Body of pancreas (tissue), 4 donors: ENCODE measurements at regions not wholly inside any gene's neighbourhood (a gene's known extent, or its start where the extent isn't known, plus 50 kb on each side); places are given as distances from the start of the nearest gene placed in this dataset.

Experiments
- POLR2A ChIP-seq, 3 donors: fragments of 450-650 bp; IDR thresholded peaks; one replicate each; pipeline ENCODE4 v1.6.1; 2016; ENCODE audit warnings: antibody characterized with exemption in 3 of 3, mild to moderate bottlenecking in 2 of 3
- TF ChIP-seq, protein P1 (sequence below), 7 experiments: fragments of 450-650 bp in 4 of 7; fragments of 200-600 bp in 3 of 7; sonication (generic) in 3 of 7; IDR thresholded peaks; one replicate each; pipeline ENCODE4 v1.5.1; 2016 to 2019; ENCODE audit warnings: antibody characterized with exemption in 7 of 7

DNA sequence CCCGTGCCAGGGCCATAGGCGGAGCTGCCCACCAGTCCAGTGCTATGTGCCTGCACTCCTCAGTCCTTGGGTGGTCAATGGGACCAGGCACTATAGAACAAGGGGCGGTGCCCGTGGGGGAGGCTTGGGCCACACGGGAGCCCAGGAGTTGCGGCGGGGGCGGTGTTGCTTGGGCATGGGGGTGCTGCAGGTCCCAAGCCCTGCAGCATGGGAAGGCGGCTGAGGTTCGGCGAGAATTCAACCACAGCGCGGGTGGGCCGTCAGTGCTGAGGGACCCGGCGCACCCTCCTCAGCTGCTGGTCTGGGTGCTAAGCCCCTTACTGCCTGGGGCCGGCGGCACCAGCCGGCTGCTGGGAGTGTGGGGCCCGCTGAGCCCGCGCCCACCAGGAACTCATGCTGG is 242.2 kb upstream of the SGCG start:
- TF ChIP-seq, protein P1, sequence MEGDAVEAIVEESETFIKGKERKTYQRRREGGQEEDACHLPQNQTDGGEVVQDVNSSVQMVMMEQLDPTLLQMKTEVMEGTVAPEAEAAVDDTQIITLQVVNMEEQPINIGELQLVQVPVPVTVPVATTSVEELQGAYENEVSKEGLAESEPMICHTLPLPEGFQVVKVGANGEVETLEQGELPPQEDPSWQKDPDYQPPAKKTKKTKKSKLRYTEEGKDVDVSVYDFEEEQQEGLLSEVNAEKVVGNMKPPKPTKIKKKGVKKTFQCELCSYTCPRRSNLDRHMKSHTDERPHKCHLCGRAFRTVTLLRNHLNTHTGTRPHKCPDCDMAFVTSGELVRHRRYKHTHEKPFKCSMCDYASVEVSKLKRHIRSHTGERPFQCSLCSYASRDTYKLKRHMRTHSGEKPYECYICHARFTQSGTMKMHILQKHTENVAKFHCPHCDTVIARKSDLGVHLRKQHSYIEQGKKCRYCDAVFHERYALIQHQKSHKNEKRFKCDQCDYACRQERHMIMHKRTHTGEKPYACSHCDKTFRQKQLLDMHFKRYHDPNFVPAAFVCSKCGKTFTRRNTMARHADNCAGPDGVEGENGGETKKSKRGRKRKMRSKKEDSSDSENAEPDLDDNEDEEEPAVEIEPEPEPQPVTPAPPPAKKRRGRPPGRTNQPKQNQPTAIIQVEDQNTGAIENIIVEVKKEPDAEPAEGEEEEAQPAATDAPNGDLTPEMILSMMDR (IDR thresholded peaks at IDR 0.05), result no peak
- TF ChIP-seq POLR2A (IDR thresholded peaks at IDR 0.05), result no peak
